Skeletal muscle satellite cell (primary cell): ENCODE measurements at regions not wholly inside any gene's neighbourhood (a gene's known extent, or its start where the extent isn't known, plus 50 kb on each side); places are given as distances from the start of the nearest gene placed in this dataset.

ENCODE experiments used
- H3K27me3 ChIP-seq: 2 replicates; pipeline ENCODE4 v1.7.0; 2013; ENCODE audit warnings: low read length; ENCODE audit not compliant: control insufficient read depth, insufficient read depth
- H3K36me3 ChIP-seq: 2 replicates; pipeline ENCODE4 v1.7.0; 2013; ENCODE audit warnings: mild to moderate bottlenecking, control low read depth, low read length; ENCODE audit not compliant: insufficient read depth
- H3K4me1 ChIP-seq: 2 replicates; pipeline ENCODE4 v1.7.0; 2013; ENCODE audit warnings: low read length; ENCODE audit not compliant: control insufficient read depth, insufficient read depth
- H3K4me2 ChIP-seq: 2 replicates; pipeline ENCODE4 v1.7.0; 2013; ENCODE audit warnings: mild to moderate bottlenecking, low read length
- H3K4me3 ChIP-seq: 2 replicates; pipeline ENCODE4 v1.7.0; 2013; ENCODE audit warnings: low read length
- H3K9ac ChIP-seq: 2 replicates; pipeline ENCODE4 v1.7.0; 2013; ENCODE audit warnings: mild to moderate bottlenecking, low read depth, low read length, moderate library complexity
- H3K9me3 ChIP-seq: replicated peaks from 2 replicates; pipeline ENCODE4 v1.7.0; 2013; ENCODE audit warnings: mild to moderate bottlenecking, control low read depth, low read length

GRCh38 chr21:45350206-45350854 lies 54.6 kb upstream of the COL18A1 start:
- H3K9me3 ChIP-seq, result no peaks in the 10 kb centered on the region
- H3K36me3 ChIP-seq, result no peaks in the 10 kb centered on the region
- peaks cover 6% of the 10 kb centered on the region for H3K4me1 ChIP-seq
- no peak overlapping the region for H3K4me3 ChIP-seq
- H3K9ac ChIP-seq, result no peak overlapping the region
- peaks cover 13% of the 10 kb centered on the region for H3K27me3 ChIP-seq
- H3K4me2 ChIP-seq, result no peak overlapping the region

DNA sequence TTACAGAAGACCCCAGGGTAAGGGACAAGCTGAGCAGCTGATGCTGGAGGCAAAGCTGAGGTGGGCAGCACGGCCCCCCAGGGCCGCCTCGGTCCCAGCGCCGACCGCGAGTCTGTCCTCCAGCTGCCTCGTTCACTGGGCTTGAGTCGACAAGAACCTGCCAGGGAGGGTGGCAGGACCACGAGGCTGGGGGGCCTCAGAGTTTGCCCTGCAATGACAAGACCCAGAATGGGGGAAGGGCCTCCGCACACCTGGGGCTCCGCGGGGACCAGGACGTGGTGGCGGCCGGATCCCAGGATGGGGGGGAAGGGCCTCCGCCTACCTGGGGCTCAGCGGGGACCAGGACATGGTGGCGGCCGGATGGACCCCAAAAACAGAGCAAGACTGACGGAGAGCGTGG lies 53.9 kb upstream of the COL18A1 start:
- H3K9ac ChIP-seq, result no peak overlapping the region
- no peak overlapping the region for H3K4me3 ChIP-seq
- peaks cover 21% of the 10 kb centered on the region for H3K27me3 ChIP-seq
- no peaks in the 10 kb centered on the region for H3K36me3 ChIP-seq
- H3K4me2 ChIP-seq, result no peak overlapping the region
- peaks cover 6% of the 10 kb centered on the region for H3K4me1 ChIP-seq
- no peaks in the 10 kb centered on the region for H3K9me3 ChIP-seq

GRCh38 chr21:45351526-45352275 lies 53.3 kb upstream of the COL18A1 start:
- H3K27me3 ChIP-seq, result peaks cover 24% of the 10 kb centered on the region
- no peaks in the 10 kb centered on the region for H3K9me3 ChIP-seq
- H3K36me3 ChIP-seq, result no peaks in the 10 kb centered on the region
- H3K9ac ChIP-seq, result no peak overlapping the region
- no peak overlapping the region for H3K4me3 ChIP-seq
- peaks cover 6% of the 10 kb centered on the region for H3K4me1 ChIP-seq
- H3K4me2 ChIP-seq, result no peak overlapping the region

DNA sequence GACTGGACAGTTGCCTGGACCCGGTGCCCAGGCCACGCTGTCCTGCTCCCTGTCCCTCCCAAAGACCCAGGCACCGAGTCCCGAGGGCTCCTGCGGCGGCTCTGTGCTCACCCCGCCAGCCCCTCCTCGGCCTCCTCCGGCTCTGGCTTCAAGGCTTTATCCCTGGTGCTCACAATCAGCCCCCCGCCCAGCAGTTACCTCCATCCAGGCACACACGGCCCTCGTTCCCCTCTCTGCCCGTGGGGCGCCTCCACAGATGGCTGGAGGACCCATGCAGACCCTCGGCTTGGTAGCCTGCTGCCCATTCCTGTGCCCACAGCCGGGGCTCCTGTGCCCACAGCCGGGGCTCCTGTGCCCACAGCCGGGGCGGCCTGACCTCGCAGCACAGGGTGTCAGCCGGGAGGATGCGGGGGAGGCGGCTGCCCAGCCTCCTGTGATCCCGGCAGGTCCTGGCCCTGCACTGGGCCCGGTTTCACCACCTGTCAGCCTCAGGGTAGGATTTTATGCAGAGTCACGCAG lies 52.3 kb upstream of the COL18A1 start:
- H3K4me3 ChIP-seq, result no peak overlapping the region
- H3K27me3 ChIP-seq, result peaks cover 18% of the 10 kb centered on the region
- H3K36me3 ChIP-seq, result no peaks in the 10 kb centered on the region
- peaks cover 11% of the 10 kb centered on the region for H3K4me1 ChIP-seq
- H3K9ac ChIP-seq, result no peak overlapping the region
- no peak overlapping the region for H3K4me2 ChIP-seq
- H3K9me3 ChIP-seq, result no peaks in the 10 kb centered on the region

DNA sequence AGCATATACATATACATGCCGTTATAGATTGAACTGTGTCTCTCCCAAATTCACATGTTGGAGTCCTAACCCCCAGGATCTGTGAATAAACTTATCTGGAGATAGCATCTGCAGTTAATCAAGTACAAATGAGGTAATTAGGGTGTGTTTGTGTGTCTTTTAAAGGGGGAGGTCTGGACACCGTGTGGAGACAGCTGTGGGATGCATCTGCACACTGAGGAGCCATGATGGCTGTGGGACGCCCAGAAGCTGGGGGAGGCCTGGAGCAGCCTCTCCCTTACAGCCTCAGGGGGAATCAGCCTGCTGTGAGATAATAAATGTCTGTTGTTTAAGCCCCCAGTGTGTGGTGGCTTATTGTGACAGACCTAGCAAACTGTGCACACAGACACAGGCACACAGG lies 51.8 kb upstream of the COL18A1 start:
- Histone ChIP-seq H3K4me2 (no peak overlapping the region), H3K9ac (no peak overlapping the region), H3K27me3 (peaks cover 16% of the 10 kb centered on the region), H3K36me3 (no peaks in the 10 kb centered on the region), H3K4me3 (no peak overlapping the region), H3K9me3 (no peaks in the 10 kb centered on the region), H3K4me1 (peaks cover 6% of the 10 kb centered on the region)

GRCh38 chr21:45354970-45355369 lies 50.0 kb upstream of the COL18A1 start:
- no peak overlapping the region for H3K4me2 ChIP-seq
- H3K4me1 ChIP-seq, result peaks cover 6% of the 10 kb centered on the region
- H3K36me3 ChIP-seq, result no peaks in the 10 kb centered on the region
- H3K9ac ChIP-seq, result no peak overlapping the region
- H3K4me3 ChIP-seq, result no peak overlapping the region
- H3K9me3 ChIP-seq, result no peaks in the 10 kb centered on the region
- H3K27me3 ChIP-seq, result peaks cover 16% of the 10 kb centered on the region
